Lower leg skin (tissue), 4 donors: ENCODE measurements at regions not wholly inside any gene's neighbourhood (a gene's known extent, or its start where the extent isn't known, plus 50 kb on each side); places are given as distances from the start of the nearest gene placed in this dataset.

Source experiments
- DNase-seq, 2 donors: peaks; one replicate each; pipeline ENCODE4 v3.0.0-alpha.2; 2019; ENCODE audit warnings: low spot score in 2 of 2
- H3K4me3 ChIP-seq: fragments of 200-600 bp; sonication (generic); 2 replicates; pipeline ENCODE4 v1.5.1; 2017; ENCODE audit warnings: mild to moderate bottlenecking, low read depth; ENCODE audit not compliant: poor library complexity, severe bottlenecking
- CTCF ChIP-seq, 3 donors: fragments of 450-650 bp; IDR thresholded peaks; one replicate each; pipeline ENCODE4 v1.5.1; 2016; ENCODE audit warnings: antibody characterized with exemption in 3 of 3, mild to moderate bottlenecking in 3 of 3, moderate library complexity in 2 of 3
- POLR2A ChIP-seq, 2 donors: fragments of 450-650 bp; IDR thresholded peaks; one replicate each; pipeline ENCODE4 v1.6.1; 2016 to 2017; ENCODE audit warnings: antibody characterized with exemption in 2 of 2, mild to moderate bottlenecking in 1 of 2, moderate library complexity in 1 of 2
- WGBS, 2 donors: methylation state at CpG; one replicate each; pipeline ENCODE4 v1.1.5; 2018; 5-methylcytosine and 5-hydroxymethylcytosine counted together
- intact Hi-C: fragments of 100-400 bp; cut with DNase I; formaldehyde crosslinking; loops from one replicate; pipeline ENCODE4 v1.15.0; 2023; ENCODE audit warnings: low total_unique reads

- H3K4me3 ChIP-seq = no peak overlapping the region
- WGBS, 2 donors = 9 to 17% methylated on average over 2 of the region's 2 CpGs
- no peak for TF ChIP-seq POLR2A (IDR thresholded peaks at IDR 0.05)
- TF ChIP-seq CTCF (IDR thresholded peaks at IDR 0.05) = no peak
- peak in 1 of 2 donors; percentile 24 for DNase-seq
- intact Hi-C loops = no loop called here
Measured at GRCh38 chr3:150168698-150169097, 198.0 kb upstream of the PFN2 start.

- TF ChIP-seq CTCF (IDR thresholded peaks at IDR 0.05) (no peak), POLR2A (IDR thresholded peaks at IDR 0.05) (no peak)
Measured at GRCh38 chr3:150165396-150166094, 194.8 kb upstream of the PFN2 start.

GRCh38 chr3:150161011-150161410 is 190.3 kb upstream of the PFN2 start:
- whole genome bisulfite sequencing, 2 donors = 91% methylated on average over 3 of the region's 3 CpGs

More at GRCh38 chr3:150165396-150166094, 194.8 kb upstream of the PFN2 start:
- intact Hi-C loops = no loop called here
- H3K4me3 ChIP-seq = no peak overlapping the region
- no peak for DNase-seq

GRCh38 chr3:150158943-150159625 is 188.4 kb upstream of the PFN2 start:
- no peak for DNase-seq
- intact Hi-C loops = no loop called here
- no peak overlapping the region for H3K4me3 ChIP-seq
- WGBS, 2 donors = 62 to 67% methylated on average over 3 of the region's 3 CpGs
- TF ChIP-seq POLR2A (IDR thresholded peaks at IDR 0.05) = no peak
- TF ChIP-seq CTCF (IDR thresholded peaks at IDR 0.05) = no peak

More at GRCh38 chr3:150161011-150161410, 190.3 kb upstream of the PFN2 start:
- no peak overlapping the region for H3K4me3 ChIP-seq
- TF ChIP-seq CTCF (IDR thresholded peaks at IDR 0.05) (no peak), POLR2A (IDR thresholded peaks at IDR 0.05) (no peak)
- DNase-seq = no peak
- intact Hi-C loops = no loop called here

GRCh38 chr3:150152567-150152966 is 181.9 kb upstream of the PFN2 start:
- H3K4me3 ChIP-seq = no peak overlapping the region
- WGBS, 2 donors = 90 to 97% methylated on average over 2 of the region's 2 CpGs
- TF ChIP-seq CTCF (IDR thresholded peaks at IDR 0.05) (no peak), POLR2A (IDR thresholded peaks at IDR 0.05) (no peak)
- intact Hi-C loops = no loop called here
- no peak for DNase-seq
